Mammary epithelial cell (primary cell): ENCODE measurements at regions not wholly inside any gene's neighbourhood (a gene's known extent, or its start where the extent isn't known, plus 50 kb on each side); places are given as distances from the start of the nearest gene placed in this dataset.

Experiments used
- EZH2 ChIP-seq: IDR thresholded peaks from 2 replicates; pipeline ENCODE4 v1.6.1; 2012; ENCODE audit warnings: low read length, inconsistent platforms, borderline replicate concordance
- TF ChIP-seq, protein P1 (sequence below), 2 donors: IDR thresholded peaks in 1 of 2; conservative IDR thresholded peaks in 1 of 2; 2 replicates each; pipeline ENCODE4 v1.5.1; 2011 to 2012; ENCODE audit warnings: inconsistent platforms in 2 of 2, low read length in 2 of 2, mild to moderate bottlenecking in 2 of 2, control low read depth in 1 of 2, low read depth in 1 of 2; ENCODE audit not compliant: insufficient read depth in 1 of 2; ENCODE audit errors: extremely low read depth in 1 of 2

DNA sequence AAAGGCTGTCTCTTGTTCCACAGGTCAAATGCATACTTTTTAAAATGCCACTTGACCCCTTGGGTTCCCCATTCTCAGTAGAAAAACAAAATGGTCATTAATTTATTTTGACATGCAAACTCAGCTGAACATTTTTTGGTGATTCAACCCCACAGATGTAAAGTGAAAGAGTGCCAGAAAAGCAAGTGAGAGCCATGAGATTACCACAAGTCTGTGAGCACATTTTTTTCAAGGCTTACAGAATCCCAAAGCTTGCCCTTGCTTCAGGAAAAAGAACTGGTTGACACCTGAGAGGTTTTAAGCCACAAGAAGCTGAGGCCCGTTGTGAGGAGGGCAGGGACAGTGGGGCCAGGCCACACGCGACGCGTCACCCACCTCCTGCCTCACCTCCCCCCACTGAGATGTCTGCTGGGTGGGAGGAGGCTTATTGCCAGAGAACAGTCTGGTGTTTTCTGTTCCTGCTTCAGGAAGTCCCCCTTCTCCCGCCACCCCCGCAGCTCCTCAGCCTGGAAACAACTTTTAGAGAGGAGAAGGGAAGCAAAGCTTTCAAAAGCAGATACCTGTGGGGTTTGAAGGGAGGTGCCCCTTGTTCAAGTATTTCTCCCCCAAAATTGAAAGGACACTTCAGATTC lies 70.4 kb upstream of the CYP1B1 start:
- TF ChIP-seq, protein P1, sequence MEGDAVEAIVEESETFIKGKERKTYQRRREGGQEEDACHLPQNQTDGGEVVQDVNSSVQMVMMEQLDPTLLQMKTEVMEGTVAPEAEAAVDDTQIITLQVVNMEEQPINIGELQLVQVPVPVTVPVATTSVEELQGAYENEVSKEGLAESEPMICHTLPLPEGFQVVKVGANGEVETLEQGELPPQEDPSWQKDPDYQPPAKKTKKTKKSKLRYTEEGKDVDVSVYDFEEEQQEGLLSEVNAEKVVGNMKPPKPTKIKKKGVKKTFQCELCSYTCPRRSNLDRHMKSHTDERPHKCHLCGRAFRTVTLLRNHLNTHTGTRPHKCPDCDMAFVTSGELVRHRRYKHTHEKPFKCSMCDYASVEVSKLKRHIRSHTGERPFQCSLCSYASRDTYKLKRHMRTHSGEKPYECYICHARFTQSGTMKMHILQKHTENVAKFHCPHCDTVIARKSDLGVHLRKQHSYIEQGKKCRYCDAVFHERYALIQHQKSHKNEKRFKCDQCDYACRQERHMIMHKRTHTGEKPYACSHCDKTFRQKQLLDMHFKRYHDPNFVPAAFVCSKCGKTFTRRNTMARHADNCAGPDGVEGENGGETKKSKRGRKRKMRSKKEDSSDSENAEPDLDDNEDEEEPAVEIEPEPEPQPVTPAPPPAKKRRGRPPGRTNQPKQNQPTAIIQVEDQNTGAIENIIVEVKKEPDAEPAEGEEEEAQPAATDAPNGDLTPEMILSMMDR (conservative IDR thresholded peaks at IDR 0.05 in 1 of 2, IDR thresholded peaks at IDR 0.05 in 1 of 2; ENCODE audit: extremely low read depth in 1 of 2, insufficient read depth in 1 of 2, low read depth in 1 of 2, low read length in 2 of 2): no peak
- no peak for TF ChIP-seq EZH2
